Activated naive CD4-positive, alpha-beta T cell treated with Interleukin-2 at 50 U/mL for 16 hours (primary cell): ENCODE measurements at regions not wholly inside any gene's neighbourhood (a gene's known extent, or its start where the extent isn't known, plus 50 kb on each side); places are given as distances from the start of the nearest gene placed in this dataset.

Experiments used
- DNase-seq: peaks from one replicate; pipeline ENCODE4 v3.0.0-alpha.2; 2020

- no peak for DNase-seq
These were observed 56.9 kb upstream of the HAAO start for GRCh38 chr2:42849311-42849710.

- no peak for DNase-seq
These were observed 56.4 kb upstream of the HAAO start for GRCh38 chr2:42848726-42849290.

GRCh38 chr2:42848265-42848664 is 55.9 kb upstream of the HAAO start:
- DNase-seq, result no peak

- no peak for DNase-seq
These were observed 55.3 kb upstream of the HAAO start for GRCh38 chr2:42847596-42848151.

GRCh38 chr2:42846932-42847595 is 54.7 kb upstream of the HAAO start:
- DNase-seq, result no peak

- DNase-seq, result no peak
These were observed 53.6 kb upstream of the HAAO start for GRCh38 chr2:42846026-42846425.

GRCh38 chr2:42844901-42845821 is 52.8 kb upstream of the HAAO start:
- DNase-seq, result no peak

- DNase-seq, result no peak
These were observed 52.0 kb upstream of the HAAO start for GRCh38 chr2:42844366-42844765.

- no peak for DNase-seq
These were observed 51.2 kb upstream of the HAAO start for GRCh38 chr2:42843611-42844010.

- DNase-seq, result no peak
These were observed 50.7 kb upstream of the HAAO start for GRCh38 chr2:42843131-42843530.

GRCh38 chr2:42842466-42842865 is 50.1 kb upstream of the HAAO start:
- no peak for DNase-seq
